ENCODE measurements at regions not wholly inside any gene's neighbourhood (a gene's known extent, or its start where the extent isn't known, plus 50 kb on each side); places are given as distances from the start of the nearest gene placed in this dataset.

GRCh38 chr11:37572491-37573171 lies 974.6 kb upstream of the RAG2 start:
- DNase-seq (ENCODE audit: low spot score) = no peak
- no peak for ATAC-seq

GRCh38 chr11:37571246-37571645 lies 973.2 kb upstream of the RAG2 start:
- DNase-seq (ENCODE audit: low spot score) = no peak
- ATAC-seq = no peak

- DNase-seq (ENCODE audit: low spot score) = no peak
- ATAC-seq = no peak
Observed at GRCh38 chr11:37560991-37561390, 963.0 kb upstream of the RAG2 start.

GRCh38 chr11:37560346-37560745 lies 962.3 kb upstream of the RAG2 start:
- ATAC-seq = no peak
- no peak for DNase-seq (ENCODE audit: low spot score)

GRCh38 chr11:37558619-37559210 lies 960.7 kb upstream of the RAG2 start:
- no peak for DNase-seq (ENCODE audit: low spot score)
- ATAC-seq = no peak

GRCh38 chr11:37557990-37558389 lies 960.0 kb upstream of the RAG2 start:
- no peak for ATAC-seq
- DNase-seq (ENCODE audit: low spot score) = no peak

- DNase-seq (ENCODE audit: low spot score) (no peak), ATAC-seq (no peak)
Observed at GRCh38 chr11:37552284-37552683, 954.2 kb upstream of the RAG2 start.

GRCh38 chr11:37544491-37544890 lies 946.5 kb upstream of the RAG2 start:
- ATAC-seq (no peak), DNase-seq (ENCODE audit: low spot score) (no peak)

GRCh38 chr11:37533830-37534229 lies 935.8 kb upstream of the RAG2 start:
- ATAC-seq = no peak
- no peak for DNase-seq (ENCODE audit: low spot score)

GRCh38 chr11:37533087-37533486 lies 935.1 kb upstream of the RAG2 start:
- no peak for DNase-seq (ENCODE audit: low spot score)
- ATAC-seq = no peak

- ATAC-seq (no peak), DNase-seq (ENCODE audit: low spot score) (no peak)
Observed at GRCh38 chr11:37532271-37532670, 934.2 kb upstream of the RAG2 start.

- no peak for ATAC-seq
- DNase-seq (ENCODE audit: low spot score) = no peak
Observed at GRCh38 chr11:37527545-37527944, 929.5 kb upstream of the RAG2 start.

GRCh38 chr11:37525336-37525735 lies 927.3 kb upstream of the RAG2 start:
- DNase-seq (ENCODE audit: low spot score) (no peak), ATAC-seq (no peak)

- DNase-seq (ENCODE audit: low spot score) = no peak
- no peak for ATAC-seq
Observed at GRCh38 chr11:37519781-37520180, 921.7 kb upstream of the RAG2 start.

GRCh38 chr11:37512156-37512780 lies 914.2 kb upstream of the RAG2 start:
- DNase-seq (ENCODE audit: low spot score) = no peak
- no peak for ATAC-seq

- ATAC-seq = no peak
Observed at GRCh38 chr11:37511425-37511933, 913.4 kb upstream of the RAG2 start.

GRCh38 chr11:37509506-37509905 lies 911.5 kb upstream of the RAG2 start:
- ATAC-seq = no peak
- DNase-seq (ENCODE audit: low spot score) = no peak

More at GRCh38 chr11:37511425-37511933, 913.4 kb upstream of the RAG2 start:
- DNase-seq (ENCODE audit: low spot score) = no peak

GRCh38 chr11:37506531-37506930 lies 908.5 kb upstream of the RAG2 start:
- no peak for ATAC-seq
- no peak for DNase-seq (ENCODE audit: low spot score)

- no peak for ATAC-seq
- no peak for DNase-seq (ENCODE audit: low spot score)
Observed at GRCh38 chr11:37505406-37505805, 907.4 kb upstream of the RAG2 start.

GRCh38 chr11:37504921-37505320 lies 906.9 kb upstream of the RAG2 start:
- ATAC-seq (no peak), DNase-seq (ENCODE audit: low spot score) (no peak)

GRCh38 chr11:37504060-37504611 lies 906.1 kb upstream of the RAG2 start:
- no peak for DNase-seq (ENCODE audit: low spot score)
- ATAC-seq = no peak
